ENCODE measurements at regions not wholly inside any gene's neighbourhood (a gene's known extent, or its start where the extent isn't known, plus 50 kb on each side); places are given as distances from the start of the nearest gene placed in this dataset. TPM values are rescaled to one million over a fixed set of nuclear protein-coding genes. Genes with fewer than 3 reads are reported as not detected.

DNA sequence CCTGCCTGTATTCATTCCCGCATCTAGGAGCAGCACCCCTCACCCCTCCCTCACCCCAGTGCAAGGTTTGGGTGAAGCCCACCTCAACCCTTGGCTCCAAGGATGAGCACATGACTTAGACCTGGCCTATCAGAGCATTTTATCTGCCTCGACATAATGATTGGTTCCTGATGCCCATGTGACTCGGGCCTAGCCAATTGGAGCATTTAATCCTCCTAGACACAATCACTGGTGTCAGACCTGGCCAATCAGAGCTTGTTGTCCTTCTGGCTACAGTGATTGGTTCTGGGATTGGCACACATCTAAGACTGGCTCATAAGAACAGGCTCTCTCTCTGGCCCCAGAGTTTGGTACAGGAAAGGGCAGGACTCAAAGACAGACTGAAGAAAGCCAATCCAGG is 73.1 kb upstream of the MYL2 start:
- no peak for DNase-seq (ENCODE audit: low read depth in 2 of 3, low spot score in 2 of 3)

- no peak for DNase-seq (ENCODE audit: low read depth in 2 of 3, low spot score in 2 of 3)
Observed at GRCh38 chr12:110992909-110993308, 72.5 kb upstream of the MYL2 start.

DNA sequence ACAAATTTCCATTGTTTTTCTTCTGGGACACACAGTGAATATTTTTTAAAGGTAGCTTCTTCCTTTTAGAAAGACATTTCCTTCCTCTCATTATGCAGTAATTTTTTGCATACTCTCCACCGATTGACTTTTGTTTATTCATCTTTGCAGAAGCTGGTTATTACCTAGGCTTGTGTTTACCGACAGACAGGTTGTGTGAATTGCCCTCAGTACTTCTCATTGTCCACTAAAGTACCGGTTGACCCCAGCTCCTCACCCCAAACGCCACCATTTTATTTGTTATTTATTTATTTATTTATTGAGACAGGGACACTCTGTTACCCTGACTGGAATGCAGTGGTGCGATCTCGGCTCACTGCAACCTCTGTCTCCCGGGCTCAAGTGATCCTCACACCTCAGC is 63.4 kb upstream of the MYL2 start:
- DNase-seq (ENCODE audit: low read depth in 2 of 3, low spot score in 2 of 3) = no peak

DNA sequence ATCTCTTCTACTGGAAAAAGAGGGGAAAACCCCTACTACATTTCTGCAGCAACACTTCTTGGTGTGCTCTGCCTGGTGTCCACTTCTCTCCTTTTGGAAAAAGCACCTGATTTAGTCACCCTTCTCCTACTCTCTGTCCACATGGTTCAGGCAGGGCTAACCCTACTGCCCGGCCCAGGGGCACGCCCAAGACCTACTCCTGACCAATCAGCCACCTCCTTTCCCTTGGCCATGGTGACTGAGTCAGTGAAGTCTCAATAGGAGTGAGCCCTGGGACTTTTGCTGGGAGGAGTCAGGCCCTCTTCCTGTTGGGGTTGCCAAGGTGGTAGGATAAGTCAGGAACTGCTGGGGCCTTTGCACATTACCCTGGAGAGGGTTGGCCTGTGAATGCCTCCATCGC is 52.5 kb upstream of the MYL2 start:
- no peak for DNase-seq (ENCODE audit: low read depth in 2 of 3, low spot score in 2 of 3)

- DNase-seq (ENCODE audit: low read depth in 2 of 3, low spot score in 2 of 3) = no peak
Observed at GRCh38 chr12:110971936-110972335, 51.6 kb upstream of the MYL2 start.

GRCh38 chr12:110971189-110971920 is 51.0 kb upstream of the MYL2 start:
- DNase-seq (ENCODE audit: low read depth in 2 of 3, low spot score in 2 of 3) = no peak

Small RNA genes lying in the stretch of these regions (small RNA-seq; reads per million reads assigned to genes)
- gene MIR6760 = not detected

All from hematopoietic multipotent progenitor cell (in vitro differentiated cells).